PC-3 (cell line): ENCODE measurements at regions not wholly inside any gene's neighbourhood (a gene's known extent, or its start where the extent isn't known, plus 50 kb on each side); places are given as distances from the start of the nearest gene placed in this dataset.

Source experiments
- ATAC-seq: fragments of 200-7000 bp; cut with Tn5 transposase; 2 replicates; pipeline ENCODE4 v1.9.1; 2020; ENCODE audit warnings: mild to moderate bottlenecking, moderate library complexity
- BruUV-seq: library from RNA; stranded (reverse); fragments of 400-500 nt; replicated peaks from 2 replicates; lab custom pipeline; 2021; lab: Mats Ljungman, UMichigan
- CTCF ChIA-PET: fragments of 300-600 bp; sonication (Branson Sonifier 250); formaldehyde crosslinking; loops from one replicate; lab custom pipeline; 2022; ENCODE audit warnings: antibody characterized with exemption; lab: Charles Lee
- POLR2A ChIA-PET: fragments of 300-600 bp; sonication (Branson Sonifier 250); formaldehyde crosslinking; loops from one replicate; lab custom pipeline; 2022; ENCODE audit warnings: antibody characterized with exemption; ENCODE audit not compliant: unreplicated experiment; lab: Charles Lee
- DNase-seq: peaks from one replicate; pipeline ENCODE4 v3.0.0-alpha.2; 2015
- H2AFZ ChIP-seq: fragments of 300-600 bp; sonication (generic); 2 replicates; pipeline ENCODE4 v1.6.0; 2016; ENCODE audit warnings: antibody characterized with exemption, low read length
- H3F3A ChIP-seq: fragments of 300-600 bp; sonication (generic); one replicate; pipeline ENCODE4 v1.6.0; 2017; ENCODE audit warnings: antibody characterized with exemption, low read length, control low read depth, mild to moderate bottlenecking; ENCODE audit not compliant: unreplicated experiment
- H3K27ac ChIP-seq: fragments of 300-600 bp; sonication (generic); 2 replicates; pipeline ENCODE4 v1.5.1; 2016; ENCODE audit warnings: mild to moderate bottlenecking, low read length
- H3K27me3 ChIP-seq: fragments of 300-600 bp; sonication (generic); 2 replicates; pipeline ENCODE4 v1.6.1; 2016; ENCODE audit warnings: low read length, mixed read lengths
- H3K36me3 ChIP-seq: fragments of 300-600 bp; sonication (generic); 2 replicates; pipeline ENCODE4 v1.6.1; 2016; ENCODE audit warnings: low read depth, mixed run types, low read length, mixed read lengths
- H3K4me1 ChIP-seq: fragments of 300-600 bp; sonication (generic); 2 replicates; pipeline ENCODE4 v1.5.1; 2016; ENCODE audit warnings: low read length; ENCODE audit not compliant: insufficient read depth
- H3K4me2 ChIP-seq: fragments of 300-600 bp; sonication (generic); 2 replicates; pipeline ENCODE4 v1.6.0; 2016; ENCODE audit warnings: low read length
- H3K4me3 ChIP-seq: fragments of 300-600 bp; sonication (generic); 2 replicates; pipeline ENCODE4 v1.5.1; 2016; ENCODE audit warnings: mild to moderate bottlenecking, low read length, mixed read lengths
- H3K79me2 ChIP-seq: fragments of 300-600 bp; sonication (generic); 2 replicates; pipeline ENCODE4 v1.6.1; 2017; ENCODE audit warnings: low read length, mixed read lengths
- H3K9ac ChIP-seq: fragments of 300-600 bp; sonication (generic); 2 replicates; pipeline ENCODE4 v1.6.0; 2016; ENCODE audit warnings: mild to moderate bottlenecking, low read length
- H3K9me2 ChIP-seq: fragments of 300-600 bp; sonication (generic); replicated peaks from 2 replicates; pipeline ENCODE4 v1.6.1; 2016; ENCODE audit warnings: mixed run types, low read length, mixed read lengths
- H3K9me3 ChIP-seq: fragments of 300-600 bp; sonication (generic); 2 replicates; pipeline ENCODE4 v1.6.1; 2016; ENCODE audit warnings: low read length, mixed read lengths
- H4K20me1 ChIP-seq: fragments of 300-600 bp; sonication (generic); 2 replicates; pipeline ENCODE4 v1.6.1; 2016; ENCODE audit warnings: low read length, mixed read lengths
- EZH2 ChIP-seq: fragments of 300-600 bp; sonication (generic); IDR thresholded peaks from one replicate; pipeline ENCODE4 v1.6.1; 2017; ENCODE audit warnings: antibody characterized with exemption, mild to moderate bottlenecking, low read length; ENCODE audit not compliant: unreplicated experiment
- EZH2phosphoT487 ChIP-seq: fragments of 300-600 bp; sonication (generic); IDR thresholded peaks from 2 replicates; pipeline ENCODE4 v1.6.1; 2018; ENCODE audit warnings: mild to moderate bottlenecking, antibody characterized with exemption, low read length, borderline replicate concordance
- intact Hi-C: fragments of 100-400 bp; cut with micrococcal nuclease; formaldehyde crosslinking; loops from 2 replicates; pipeline ENCODE4 v1.9.0; 2023
- TF ChIP-seq, protein P1 (sequence below): fragments of 300-600 bp; sonication (generic); conservative IDR thresholded peaks from 2 replicates; pipeline ENCODE4 v1.5.1; 2017; ENCODE audit warnings: antibody characterized with exemption, low read depth, mild to moderate bottlenecking, low read length

DNA sequence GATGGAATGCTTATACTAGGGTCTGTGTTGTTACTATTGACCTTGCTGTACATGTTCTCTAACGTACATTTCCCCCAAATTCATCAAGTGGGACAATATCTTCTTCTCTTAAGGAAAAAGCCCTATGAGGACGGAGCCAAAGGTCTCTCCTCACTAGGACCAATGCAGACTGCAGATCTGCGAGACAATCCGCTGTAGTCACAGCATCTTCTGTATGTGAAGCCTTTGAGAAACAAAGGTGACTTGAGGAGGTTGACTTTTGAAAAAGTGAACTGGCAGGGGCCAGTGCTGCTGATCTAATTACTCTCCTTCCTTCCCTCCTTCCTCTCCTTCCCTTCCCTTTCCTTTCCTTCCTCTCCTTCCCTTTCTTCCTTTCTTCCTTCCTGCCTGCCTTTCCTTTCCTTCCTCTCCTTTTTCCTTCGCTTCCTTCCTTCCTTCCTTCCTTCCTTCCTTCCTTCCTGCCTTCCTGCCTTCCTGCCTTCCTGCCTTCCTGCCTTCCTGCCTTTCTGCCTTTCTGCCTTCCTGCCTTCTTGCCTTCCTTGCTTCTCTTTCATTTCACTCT lies 71.1 kb upstream of the BASP1 start:
- no peak for DNase-seq
- no peaks in the 10 kb centered on the region for H3K79me2 ChIP-seq
- no peaks in the 10 kb centered on the region for H3K9me3 ChIP-seq
- TF ChIP-seq EZH2phosphoT487 (no peak), EZH2 (no peak)
- TF ChIP-seq, protein P1, sequence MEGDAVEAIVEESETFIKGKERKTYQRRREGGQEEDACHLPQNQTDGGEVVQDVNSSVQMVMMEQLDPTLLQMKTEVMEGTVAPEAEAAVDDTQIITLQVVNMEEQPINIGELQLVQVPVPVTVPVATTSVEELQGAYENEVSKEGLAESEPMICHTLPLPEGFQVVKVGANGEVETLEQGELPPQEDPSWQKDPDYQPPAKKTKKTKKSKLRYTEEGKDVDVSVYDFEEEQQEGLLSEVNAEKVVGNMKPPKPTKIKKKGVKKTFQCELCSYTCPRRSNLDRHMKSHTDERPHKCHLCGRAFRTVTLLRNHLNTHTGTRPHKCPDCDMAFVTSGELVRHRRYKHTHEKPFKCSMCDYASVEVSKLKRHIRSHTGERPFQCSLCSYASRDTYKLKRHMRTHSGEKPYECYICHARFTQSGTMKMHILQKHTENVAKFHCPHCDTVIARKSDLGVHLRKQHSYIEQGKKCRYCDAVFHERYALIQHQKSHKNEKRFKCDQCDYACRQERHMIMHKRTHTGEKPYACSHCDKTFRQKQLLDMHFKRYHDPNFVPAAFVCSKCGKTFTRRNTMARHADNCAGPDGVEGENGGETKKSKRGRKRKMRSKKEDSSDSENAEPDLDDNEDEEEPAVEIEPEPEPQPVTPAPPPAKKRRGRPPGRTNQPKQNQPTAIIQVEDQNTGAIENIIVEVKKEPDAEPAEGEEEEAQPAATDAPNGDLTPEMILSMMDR, result no peak
- BruUV-seq, result no TSS peak
- intact Hi-C loops, result loop anchor here (5.0 kb wide), 1 partner anchor 41 kb away; no protein-coding TSS in a partner anchor
- H3K27me3 ChIP-seq, result no peaks in the 10 kb centered on the region
- H3K36me3 ChIP-seq, result no peaks in the 10 kb centered on the region
- peak overlapping the region; percentile 55 for H3K4me2 ChIP-seq
- POLR2A ChIA-PET, result no interaction called here
- H3K4me1 ChIP-seq, result peaks cover 11% of the 10 kb centered on the region
- no peak; the same call in 1 of the 2 replicates for ATAC-seq
- no peak overlapping the region for H3K4me3 ChIP-seq
- CTCF ChIA-PET, result no interaction called here
- H3F3A ChIP-seq, result no peaks in the 10 kb centered on the region
- H3K9me2 ChIP-seq, result no peaks in the 10 kb centered on the region
- no peak overlapping the region for H3K9ac ChIP-seq
- H3K27ac ChIP-seq, result peak overlapping the region; percentile 8
- H2AFZ ChIP-seq, result no peak overlapping the region
- H4K20me1 ChIP-seq, result no peaks in the 10 kb centered on the region

DNA sequence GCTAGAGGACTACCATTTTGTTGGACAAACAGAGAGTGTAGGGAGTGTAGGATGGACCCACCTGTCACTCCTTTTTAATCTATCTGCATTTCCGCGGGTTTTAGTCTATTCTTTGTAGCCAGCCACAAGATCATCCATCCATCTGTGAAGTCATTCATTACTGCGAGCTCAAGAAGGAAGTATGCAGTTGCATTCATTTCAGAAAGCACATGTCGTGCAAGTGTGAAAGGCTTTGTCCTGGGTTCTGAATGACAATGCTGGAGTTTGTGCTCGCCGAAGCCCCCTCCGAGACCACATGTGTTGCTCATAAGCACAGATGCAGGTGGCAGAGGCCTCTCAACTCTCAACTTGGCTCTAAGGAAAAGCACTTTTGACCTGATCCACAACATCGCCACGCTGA lies 70.3 kb upstream of the BASP1 start:
- Histone ChIP-seq H3K9me2 (no peaks in the 10 kb centered on the region), H3K4me2 (no peak overlapping the region), H4K20me1 (no peaks in the 10 kb centered on the region), H3K27me3 (no peaks in the 10 kb centered on the region), H3F3A (no peaks in the 10 kb centered on the region), H3K36me3 (no peaks in the 10 kb centered on the region), H3K9ac (no peak overlapping the region), H3K9me3 (no peaks in the 10 kb centered on the region), H3K4me1 (peaks cover 11% of the 10 kb centered on the region), H3K4me3 (no peak overlapping the region), H2AFZ (no peak overlapping the region), H3K79me2 (no peaks in the 10 kb centered on the region), H3K27ac (no peak overlapping the region)
- no peak for DNase-seq
- ChIA-PET CTCF (no interaction called here), POLR2A (no interaction called here)
- no peak for ATAC-seq
- TF ChIP-seq EZH2, result no peak
- TF ChIP-seq, protein P1, result no peak
- TF ChIP-seq EZH2phosphoT487, result no peak
- no TSS peak for BruUV-seq
- intact Hi-C loops, result loop anchor here (5.0 kb wide), 1 partner anchor 40 kb away; no protein-coding TSS in a partner anchor

DNA sequence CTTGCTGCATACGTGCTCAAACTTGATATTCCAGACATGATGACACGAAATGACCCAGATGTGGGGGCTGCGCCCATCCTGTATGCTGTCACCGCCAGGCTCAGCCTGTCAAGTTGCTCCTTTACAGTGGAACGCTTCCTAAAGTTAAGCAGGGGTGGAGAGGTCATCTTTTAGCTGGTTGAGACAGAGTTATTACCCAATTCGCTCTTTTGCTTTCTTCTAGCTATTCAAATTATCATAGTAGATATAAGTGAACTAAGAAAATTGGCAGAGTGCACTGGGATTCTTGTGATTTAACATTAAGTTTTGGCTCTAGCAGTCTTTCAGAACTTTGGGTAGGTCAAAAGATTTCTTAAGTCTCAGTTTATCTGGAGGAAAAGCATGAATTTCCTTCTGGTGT lies 69.8 kb upstream of the BASP1 start:
- Histone ChIP-seq H3F3A (no peaks in the 10 kb centered on the region), H3K36me3 (no peaks in the 10 kb centered on the region), H3K4me2 (no peak overlapping the region), H3K9me2 (no peaks in the 10 kb centered on the region), H3K4me3 (no peak overlapping the region), H3K9ac (no peak overlapping the region), H3K79me2 (no peaks in the 10 kb centered on the region), H3K9me3 (no peaks in the 10 kb centered on the region), H3K4me1 (peaks cover 11% of the 10 kb centered on the region), H4K20me1 (no peaks in the 10 kb centered on the region), H3K27ac (no peak overlapping the region), H2AFZ (no peak overlapping the region), H3K27me3 (no peaks in the 10 kb centered on the region)
- ChIA-PET CTCF (no interaction called here), POLR2A (no interaction called here)
- ATAC-seq (no peak), DNase-seq (no peak)
- BruUV-seq, result no TSS peak
- TF ChIP-seq EZH2 (no peak), EZH2phosphoT487 (no peak)
- TF ChIP-seq, protein P1, result no peak
- intact Hi-C loops, result loop anchor here (5.0 kb wide), 1 partner anchor 40 kb away; no protein-coding TSS in a partner anchor
